ENCODE measurements at regions not wholly inside any gene's neighbourhood (a gene's known extent, or its start where the extent isn't known, plus 50 kb on each side); places are given as distances from the start of the nearest gene placed in this dataset.

DNA sequence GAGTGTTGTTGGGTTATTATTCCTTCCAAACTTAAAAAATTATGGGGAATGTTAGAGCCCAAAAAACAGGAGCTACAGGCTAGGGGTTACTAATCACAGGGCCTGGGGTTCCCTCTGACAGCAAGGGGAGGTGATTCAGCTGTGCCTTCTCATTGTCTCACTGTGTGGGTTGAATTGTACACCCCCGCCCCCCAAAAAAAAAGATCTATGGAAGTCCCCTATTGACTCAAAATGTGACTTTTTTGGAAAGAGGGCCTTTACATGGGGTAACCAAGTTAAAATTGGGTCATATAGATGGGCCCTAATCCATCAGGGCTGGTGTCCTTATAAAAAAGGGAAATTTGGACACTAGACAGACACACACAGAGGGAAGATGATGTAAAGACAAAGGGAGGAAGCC, 190.2 kb downstream of the SOX9 start:
- Histone ChIP-seq H3K9me3 (ENCODE audit: insufficient read depth, low read length) (no peaks in the 10 kb centered on the region), H3K9ac (ENCODE audit: low read length) (no peak overlapping the region), H3K9me2 (replicated peaks; ENCODE audit: insufficient read depth, low read length) (no peaks in the 10 kb centered on the region), H4K20me1 (ENCODE audit: low read depth, low read length) (no peaks in the 10 kb centered on the region), H3K4me2 (ENCODE audit: low read depth, low read length, poor library complexity, severe bottlenecking) (no peak overlapping the region), H3F3A (ENCODE audit: insufficient read depth) (no peaks in the 10 kb centered on the region), H3K79me2 (ENCODE audit: insufficient read depth, low read length) (no peaks in the 10 kb centered on the region), H3K4me3 (ENCODE audit: insufficient read depth, low read length, poor library complexity, severe bottlenecking) (no peak overlapping the region), H3K27ac (ENCODE audit: low read depth, low read length) (no peak overlapping the region), H2AFZ (ENCODE audit: low read depth, low read length, severe bottlenecking) (no peak overlapping the region), H3K36me3 (ENCODE audit: low read length) (no peaks in the 10 kb centered on the region), H3K27me3 (ENCODE audit: low read length) (no peaks in the 10 kb centered on the region)
- TF ChIP-seq, protein P1, sequence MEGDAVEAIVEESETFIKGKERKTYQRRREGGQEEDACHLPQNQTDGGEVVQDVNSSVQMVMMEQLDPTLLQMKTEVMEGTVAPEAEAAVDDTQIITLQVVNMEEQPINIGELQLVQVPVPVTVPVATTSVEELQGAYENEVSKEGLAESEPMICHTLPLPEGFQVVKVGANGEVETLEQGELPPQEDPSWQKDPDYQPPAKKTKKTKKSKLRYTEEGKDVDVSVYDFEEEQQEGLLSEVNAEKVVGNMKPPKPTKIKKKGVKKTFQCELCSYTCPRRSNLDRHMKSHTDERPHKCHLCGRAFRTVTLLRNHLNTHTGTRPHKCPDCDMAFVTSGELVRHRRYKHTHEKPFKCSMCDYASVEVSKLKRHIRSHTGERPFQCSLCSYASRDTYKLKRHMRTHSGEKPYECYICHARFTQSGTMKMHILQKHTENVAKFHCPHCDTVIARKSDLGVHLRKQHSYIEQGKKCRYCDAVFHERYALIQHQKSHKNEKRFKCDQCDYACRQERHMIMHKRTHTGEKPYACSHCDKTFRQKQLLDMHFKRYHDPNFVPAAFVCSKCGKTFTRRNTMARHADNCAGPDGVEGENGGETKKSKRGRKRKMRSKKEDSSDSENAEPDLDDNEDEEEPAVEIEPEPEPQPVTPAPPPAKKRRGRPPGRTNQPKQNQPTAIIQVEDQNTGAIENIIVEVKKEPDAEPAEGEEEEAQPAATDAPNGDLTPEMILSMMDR (IDR thresholded peaks at IDR 0.05; ENCODE audit: insufficient read depth, low read length, poor library complexity, severe bottlenecking), result no peak
- TF ChIP-seq EZH2phosphoT487 (conservative IDR thresholded peaks at IDR 0.05; ENCODE audit: low read length), result no peak

DNA sequence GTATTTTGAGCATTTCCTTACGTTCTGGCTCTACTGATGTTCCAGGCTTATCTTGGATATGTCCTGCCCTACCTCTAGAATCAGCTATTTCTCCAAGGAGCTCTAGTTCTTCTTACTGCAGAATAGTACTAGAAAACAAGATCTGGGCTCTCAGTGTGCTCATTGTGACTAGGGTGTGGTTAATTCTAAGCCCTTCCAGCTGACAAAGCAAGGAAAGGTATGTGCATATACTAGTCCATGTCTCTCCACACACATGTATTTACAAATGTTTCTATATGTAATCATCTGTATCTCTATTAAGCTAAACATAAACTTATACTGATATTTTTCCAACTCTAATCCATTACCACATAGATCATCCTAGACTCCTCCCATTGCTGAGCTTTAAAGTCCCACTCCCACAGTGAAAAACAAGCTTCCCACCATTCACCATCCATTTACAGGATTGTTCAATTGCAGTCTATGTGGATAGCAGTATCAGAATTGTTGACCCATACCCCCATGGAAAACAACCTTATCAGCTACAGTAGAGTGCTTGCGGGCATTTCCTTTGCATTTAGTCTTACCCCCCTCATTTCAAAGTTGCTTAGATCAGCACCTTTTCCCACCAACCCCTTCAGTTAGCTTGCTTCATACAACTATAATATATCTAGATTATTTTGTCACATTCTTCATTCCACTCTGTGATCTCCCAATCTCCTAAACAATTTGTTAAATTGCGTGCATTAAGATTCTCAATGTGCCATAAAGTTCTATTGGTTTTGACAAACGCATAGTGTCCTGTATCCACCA, 194.5 kb downstream of the SOX9 start:
- Histone ChIP-seq H2AFZ (ENCODE audit: low read depth, low read length, severe bottlenecking) (no peak overlapping the region), H3K4me2 (ENCODE audit: low read depth, low read length, poor library complexity, severe bottlenecking) (no peak overlapping the region), H4K20me1 (ENCODE audit: low read depth, low read length) (no peaks in the 10 kb centered on the region), H3K9me2 (replicated peaks; ENCODE audit: insufficient read depth, low read length) (no peaks in the 10 kb centered on the region), H3K79me2 (ENCODE audit: insufficient read depth, low read length) (no peaks in the 10 kb centered on the region), H3K4me3 (ENCODE audit: insufficient read depth, low read length, poor library complexity, severe bottlenecking) (no peak overlapping the region), H3K27ac (ENCODE audit: low read depth, low read length) (no peak overlapping the region), H3K9me3 (ENCODE audit: insufficient read depth, low read length) (no peaks in the 10 kb centered on the region), H3K36me3 (ENCODE audit: low read length) (no peaks in the 10 kb centered on the region), H3F3A (ENCODE audit: insufficient read depth) (no peaks in the 10 kb centered on the region), H3K27me3 (ENCODE audit: low read length) (no peaks in the 10 kb centered on the region), H3K9ac (ENCODE audit: low read length) (no peak overlapping the region)
- no peak for TF ChIP-seq EZH2phosphoT487 (conservative IDR thresholded peaks at IDR 0.05; ENCODE audit: low read length)
- TF ChIP-seq, protein P1 (IDR thresholded peaks at IDR 0.05; ENCODE audit: insufficient read depth, low read length, poor library complexity, severe bottlenecking), result no peak

DNA sequence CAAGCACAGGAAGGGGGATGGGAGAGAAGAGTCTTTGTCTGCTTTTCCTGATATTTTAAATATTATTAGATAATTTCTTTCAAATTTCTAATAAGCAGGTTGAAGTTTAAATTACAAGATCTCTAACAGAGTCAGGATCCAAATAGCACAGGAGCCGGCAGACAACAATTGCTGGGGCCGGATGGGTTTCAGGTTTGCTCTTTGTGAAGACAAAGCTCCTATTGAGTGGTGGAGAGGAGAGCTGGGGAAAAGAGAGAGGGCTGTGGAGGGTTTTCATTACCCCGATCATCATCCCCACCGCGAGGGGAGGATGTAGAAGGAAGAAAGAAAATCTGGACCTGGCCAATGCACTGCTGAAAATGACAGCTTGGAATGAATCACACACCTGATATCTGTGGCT, 197.3 kb downstream of the SOX9 start:
- H3K79me2 ChIP-seq (ENCODE audit: insufficient read depth, low read length), result no peaks in the 10 kb centered on the region
- H3K9me2 ChIP-seq (replicated peaks; ENCODE audit: insufficient read depth, low read length), result no peaks in the 10 kb centered on the region
- H3K27me3 ChIP-seq (ENCODE audit: low read length), result no peaks in the 10 kb centered on the region
- H3K27ac ChIP-seq (ENCODE audit: low read depth, low read length), result no peak overlapping the region
- no peak overlapping the region for H3K9ac ChIP-seq (ENCODE audit: low read length)
- no peaks in the 10 kb centered on the region for H3K9me3 ChIP-seq (ENCODE audit: insufficient read depth, low read length)
- no peak overlapping the region for H3K4me3 ChIP-seq (ENCODE audit: insufficient read depth, low read length, poor library complexity, severe bottlenecking)
- TF ChIP-seq EZH2phosphoT487 (conservative IDR thresholded peaks at IDR 0.05; ENCODE audit: low read length), result no peak
- TF ChIP-seq, protein P1 (IDR thresholded peaks at IDR 0.05; ENCODE audit: insufficient read depth, low read length, poor library complexity, severe bottlenecking), result no peak
- H2AFZ ChIP-seq (ENCODE audit: low read depth, low read length, severe bottlenecking), result no peak overlapping the region
- no peaks in the 10 kb centered on the region for H3K36me3 ChIP-seq (ENCODE audit: low read length)
- H3K4me2 ChIP-seq (ENCODE audit: low read depth, low read length, poor library complexity, severe bottlenecking), result no peak overlapping the region
- H3F3A ChIP-seq (ENCODE audit: insufficient read depth), result no peaks in the 10 kb centered on the region
- H4K20me1 ChIP-seq (ENCODE audit: low read depth, low read length), result no peaks in the 10 kb centered on the region
